HG03432 (cell line): ENCODE measurements at regions not wholly inside any gene's neighbourhood (a gene's known extent, or its start where the extent isn't known, plus 50 kb on each side); places are given as distances from the start of the nearest gene placed in this dataset.

Experiments
- ATAC-seq: cut with Tn5 transposase; IDR thresholded peaks from one replicate; pipeline ENCODE4 v1.9.1; 2021; ENCODE audit warnings: mild to moderate bottlenecking, moderate library complexity; ENCODE audit not compliant: unreplicated experiment

DNA sequence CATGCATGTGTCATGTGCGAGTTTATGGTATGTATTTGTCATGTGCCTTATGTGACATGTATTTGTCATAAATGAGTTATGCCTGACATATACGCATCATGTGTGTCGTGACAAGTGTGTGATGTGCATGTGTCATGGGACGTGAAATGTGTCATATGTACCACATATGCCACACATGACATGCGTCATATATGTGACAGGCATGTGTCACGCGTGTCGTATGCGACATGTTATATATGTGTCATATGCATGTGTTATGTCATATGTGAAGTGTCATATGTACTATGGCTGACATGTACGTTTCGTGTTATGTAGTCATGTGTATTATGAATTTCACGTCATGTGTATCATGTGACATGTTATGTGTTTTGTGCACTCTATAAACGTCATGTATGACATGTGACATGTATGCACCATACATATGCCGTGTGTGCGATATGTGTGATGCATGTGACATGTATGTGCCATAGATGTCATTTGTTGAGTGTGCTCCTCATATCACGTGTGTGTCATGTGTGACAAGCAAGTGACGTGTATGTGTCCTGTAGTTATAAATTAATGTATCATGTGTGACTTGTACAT, 2152.3 kb upstream of the PIK3C3 start:
- ATAC-seq = no peak

DNA sequence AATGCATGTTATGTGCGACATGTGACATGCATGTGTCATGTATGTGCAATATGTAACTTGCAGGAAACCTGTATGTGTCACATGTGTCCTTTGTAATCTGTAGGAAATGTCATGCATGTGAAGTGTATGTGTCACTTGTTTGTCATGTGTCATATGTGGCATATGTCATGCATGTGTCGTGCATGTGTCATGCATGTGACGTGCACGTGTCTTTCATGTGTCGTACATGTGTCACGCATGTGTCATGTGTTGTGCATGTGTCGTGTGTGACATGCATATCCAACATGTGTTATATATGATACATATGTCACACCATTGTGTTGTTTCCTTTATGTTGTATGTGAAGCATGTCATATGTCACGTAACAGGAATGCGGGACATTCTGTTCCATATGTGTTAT, 2153.2 kb upstream of the PIK3C3 start:
- no peak for ATAC-seq

DNA sequence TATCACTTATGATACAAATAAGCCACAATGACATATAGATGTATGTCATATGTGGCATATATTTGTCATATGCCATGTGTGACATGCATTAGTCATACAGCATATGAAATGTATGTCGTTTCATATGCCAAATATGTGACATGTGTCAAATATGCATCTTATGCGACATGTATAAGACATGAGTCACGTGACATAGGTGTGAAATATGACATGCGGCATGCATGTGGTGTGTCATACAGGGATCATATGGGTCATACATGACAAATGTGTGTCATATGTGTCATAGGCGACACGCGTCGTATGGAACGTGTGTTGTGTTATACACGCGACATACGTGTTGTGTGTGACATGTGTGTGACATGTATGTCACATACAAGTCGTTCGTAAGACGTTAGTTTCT, 2154.0 kb upstream of the PIK3C3 start:
- no peak for ATAC-seq

DNA sequence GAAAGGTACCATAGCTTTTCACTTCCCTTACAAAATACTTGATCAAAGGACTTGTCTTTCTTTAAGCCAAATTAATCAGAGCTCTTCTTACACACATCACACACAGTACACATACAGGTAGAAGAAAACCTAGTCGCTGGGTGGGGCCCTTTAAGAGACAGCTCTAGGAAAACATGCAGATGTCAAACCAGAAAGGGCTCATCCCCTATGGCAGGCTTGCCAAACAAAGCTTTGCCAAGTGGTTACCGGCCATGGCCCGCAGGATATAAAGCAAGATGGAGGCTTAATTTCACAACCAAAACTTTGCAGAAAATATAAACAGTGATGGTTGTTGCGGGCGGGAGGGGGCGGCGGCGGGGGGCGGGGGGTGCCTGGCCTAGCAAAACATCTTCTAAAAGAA, 2156.0 kb upstream of the PIK3C3 start:
- no peak for ATAC-seq

DNA sequence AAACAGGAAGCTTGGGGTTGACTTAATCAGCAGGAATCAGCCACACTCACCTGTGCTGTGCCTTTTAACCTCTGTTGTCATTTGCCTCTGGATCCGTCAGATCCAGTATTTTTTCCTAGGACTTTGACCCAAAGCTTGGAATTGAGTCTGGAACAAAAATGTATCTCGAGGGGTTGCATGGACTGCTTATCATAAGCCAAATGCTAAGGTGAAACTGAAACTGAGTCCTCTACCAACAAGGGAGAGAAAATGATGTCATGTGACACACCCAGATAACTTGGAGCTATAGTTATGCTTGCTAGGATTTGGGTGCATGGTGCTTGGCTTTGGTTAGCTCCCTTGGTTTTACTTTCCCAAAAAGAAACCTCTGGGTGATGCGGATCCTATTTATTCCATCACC, 2158.6 kb upstream of the PIK3C3 start:
- no peak for ATAC-seq

DNA sequence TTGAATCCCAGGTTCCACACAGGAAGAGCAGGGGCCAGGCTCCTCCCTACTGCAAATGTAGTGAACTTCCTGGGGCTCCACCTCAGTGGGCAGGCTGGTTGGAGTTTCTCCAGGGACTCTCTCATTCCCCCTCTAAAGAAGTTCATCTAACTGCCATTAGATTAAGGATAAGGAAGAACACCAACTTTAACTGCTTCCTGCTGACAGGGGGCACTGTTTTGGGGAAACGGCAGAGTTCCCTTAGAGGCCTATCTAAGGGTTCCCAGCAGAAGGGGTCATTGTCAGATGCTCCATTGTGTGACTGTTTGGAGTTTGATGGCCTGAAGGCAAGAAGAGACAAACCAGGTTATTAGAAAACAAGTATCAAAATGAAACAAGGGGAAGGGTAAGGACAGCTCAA, 2159.7 kb upstream of the PIK3C3 start:
- ATAC-seq = no peak

DNA sequence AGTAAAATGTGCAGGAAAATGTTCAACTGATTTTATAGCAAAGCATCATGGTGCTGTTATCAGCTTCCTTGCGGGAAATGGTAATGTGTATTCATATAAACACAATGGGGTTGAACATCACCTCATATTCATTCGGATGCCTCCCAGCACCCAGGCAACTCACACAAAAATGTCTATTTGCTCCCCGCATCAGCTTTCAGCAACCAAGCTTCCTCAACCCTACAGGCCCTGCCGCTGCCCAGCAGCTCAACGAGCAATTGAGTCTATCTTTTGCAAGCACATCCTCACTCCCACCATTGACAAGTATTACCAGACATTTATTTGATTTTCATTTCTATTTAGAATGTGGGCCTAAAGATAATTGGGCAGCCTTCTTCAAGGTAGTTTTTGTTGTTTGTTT, 2161.4 kb upstream of the PIK3C3 start:
- ATAC-seq = no peak

DNA sequence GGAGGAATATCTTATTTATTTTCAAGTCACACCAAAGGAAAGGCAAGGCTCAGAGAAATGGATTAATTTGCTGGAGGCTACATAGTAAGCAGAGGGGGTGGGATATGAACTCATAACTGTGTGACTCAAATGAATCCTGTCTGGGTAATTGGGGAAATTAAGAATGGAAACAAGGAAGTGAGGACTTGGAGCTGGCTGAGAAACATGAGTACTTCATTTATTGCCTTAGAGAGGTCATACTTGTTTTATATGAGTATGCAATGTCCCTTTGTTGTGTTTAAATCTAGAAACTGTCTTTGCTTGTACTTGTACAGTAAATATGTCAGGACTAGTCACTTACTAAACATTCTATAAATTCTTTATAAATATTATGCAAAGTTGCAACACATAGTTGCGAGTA, 2166.7 kb upstream of the PIK3C3 start:
- no peak for ATAC-seq

DNA sequence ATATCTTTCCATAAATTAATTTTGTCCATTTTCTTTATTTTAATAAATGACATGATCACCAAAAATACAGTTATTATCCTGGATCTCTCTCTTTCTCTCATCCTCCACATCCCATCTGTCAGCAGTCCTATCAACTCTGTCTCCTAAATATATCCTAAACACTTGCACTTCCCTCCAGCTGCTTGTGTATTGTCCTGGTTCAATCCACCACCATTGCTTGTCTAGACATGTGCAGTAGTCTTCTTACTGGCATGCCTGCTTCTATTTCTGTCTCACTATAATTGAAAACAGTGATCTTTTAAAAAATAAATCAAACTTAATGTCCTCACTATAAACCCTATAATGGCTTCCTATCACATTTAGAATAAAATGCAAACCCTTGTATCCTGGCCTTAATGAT, 2168.6 kb upstream of the PIK3C3 start:
- ATAC-seq = no peak

DNA sequence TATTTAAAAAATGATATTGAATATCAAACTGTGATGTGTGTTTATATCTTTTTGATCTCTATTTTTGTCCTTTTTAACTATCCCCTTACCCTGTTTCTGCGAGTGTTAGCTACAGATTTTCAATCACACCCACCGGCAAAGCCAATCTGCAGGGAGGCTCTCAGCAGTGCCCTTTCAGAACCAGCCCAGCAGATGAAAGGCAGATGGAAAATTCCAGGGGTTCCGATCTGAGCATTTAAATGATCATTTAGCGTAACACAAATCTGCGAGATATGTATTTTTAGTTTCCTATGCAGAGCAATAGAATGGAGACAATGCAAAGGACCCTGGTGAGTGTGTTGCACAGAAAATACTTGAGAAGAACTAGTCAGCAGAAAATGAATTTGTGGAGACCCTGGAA, 2170.5 kb upstream of the PIK3C3 start:
- no peak for ATAC-seq

DNA sequence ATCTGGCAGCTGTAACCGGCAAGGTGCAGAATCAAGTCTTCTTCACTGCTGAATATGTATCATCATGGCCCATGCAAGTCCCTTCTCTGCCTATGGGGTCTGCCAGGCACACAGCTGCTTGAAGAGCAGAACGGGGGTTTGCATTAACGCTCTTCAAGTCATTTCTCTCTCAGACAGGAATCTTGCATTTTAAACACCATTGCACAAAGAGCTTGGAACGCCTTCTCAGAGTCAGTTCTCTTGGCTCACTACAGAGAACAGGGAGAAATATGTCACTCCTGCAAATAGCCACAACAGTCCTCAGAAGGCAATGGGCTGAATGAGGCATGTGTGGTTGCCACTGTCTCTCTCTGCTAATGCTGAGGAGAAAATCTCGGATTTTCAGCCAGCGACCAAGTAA, 2173.5 kb upstream of the PIK3C3 start:
- no peak for ATAC-seq

DNA sequence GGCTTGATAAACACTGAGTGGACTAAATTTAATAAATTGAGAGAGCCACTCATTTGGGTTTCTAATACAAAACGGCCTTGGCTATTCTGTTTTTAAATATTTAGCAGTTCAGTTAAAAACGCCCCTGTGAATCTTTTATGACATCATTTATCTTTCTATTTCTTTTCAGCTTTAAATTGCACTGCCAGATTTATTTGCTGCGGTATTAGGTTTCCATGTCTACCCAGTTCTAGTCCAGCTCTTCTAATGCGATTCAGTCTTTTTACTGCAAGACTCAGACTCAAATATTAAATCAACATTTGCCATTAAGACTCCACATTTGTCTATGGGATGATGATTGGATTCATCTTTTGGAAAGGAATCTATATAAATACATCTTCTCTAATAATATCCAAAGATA, 2174.3 kb upstream of the PIK3C3 start:
- ATAC-seq = no peak

DNA sequence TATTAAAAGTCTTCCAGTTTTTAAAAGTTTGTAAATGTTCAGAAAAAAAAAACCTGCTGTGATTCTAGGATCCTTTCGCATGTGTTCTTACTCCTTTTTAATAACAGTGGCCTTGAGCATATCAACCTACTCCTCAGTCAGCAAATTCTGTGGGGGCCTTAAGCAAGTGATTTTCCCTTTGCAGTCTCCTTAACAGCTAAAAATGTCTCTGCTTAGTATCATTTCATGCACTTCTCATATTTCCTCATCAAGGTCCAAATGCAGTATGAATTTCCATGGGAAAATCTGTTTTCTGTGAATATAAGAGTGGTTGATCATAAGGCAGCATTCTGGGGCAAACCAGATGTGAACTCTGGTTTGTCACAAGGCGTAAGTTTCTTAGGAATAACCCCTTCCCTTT, 2175.1 kb upstream of the PIK3C3 start:
- ATAC-seq = no peak

DNA sequence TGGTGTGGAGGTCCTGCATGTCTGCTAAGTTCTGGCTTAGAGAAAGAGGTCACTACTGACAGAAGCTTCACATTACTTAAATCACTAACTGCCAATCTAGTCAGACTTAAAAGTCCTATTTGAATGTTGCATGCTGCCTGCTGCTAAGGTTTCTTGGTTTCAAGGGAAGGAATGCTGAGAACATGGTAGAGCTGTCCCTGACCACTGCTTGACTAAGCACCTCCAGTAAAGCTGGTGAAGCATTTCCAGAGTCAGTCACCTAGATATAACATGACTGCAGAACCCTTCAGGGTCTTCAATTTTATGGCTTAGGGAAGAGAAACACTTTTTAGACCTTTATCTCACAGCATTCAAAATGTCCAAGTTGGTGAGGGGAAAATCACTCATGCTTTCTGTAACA, 2178.3 kb upstream of the PIK3C3 start:
- no peak for ATAC-seq

DNA sequence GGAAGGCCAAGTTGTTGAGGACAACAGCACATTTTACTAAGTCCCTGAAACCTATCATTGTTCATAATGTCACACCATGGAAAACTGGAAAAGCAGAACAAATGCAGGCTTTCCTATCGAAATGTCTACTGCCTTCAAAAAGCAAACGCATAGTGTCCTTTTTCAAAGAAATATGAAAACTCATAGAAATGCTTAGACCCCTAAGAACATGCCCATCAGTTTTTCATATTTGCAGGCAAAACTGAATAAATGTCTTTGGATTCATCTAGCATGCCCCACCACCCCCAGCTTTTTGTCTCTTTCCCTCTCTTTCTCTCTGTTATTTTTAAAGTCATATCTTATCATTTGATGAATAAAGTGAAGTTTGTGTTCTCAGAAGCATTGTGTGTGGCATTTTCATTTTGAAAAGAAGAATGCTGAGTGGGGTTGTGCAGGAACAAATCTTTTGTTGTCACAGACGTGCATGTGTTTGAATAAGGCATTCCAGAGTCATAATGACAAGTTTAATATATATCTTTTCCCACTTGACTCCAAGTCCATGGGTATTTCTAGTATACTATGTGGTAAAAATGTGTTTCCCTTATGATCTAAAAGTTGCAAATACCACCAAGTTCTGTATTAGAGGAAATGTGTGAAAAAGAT, 2180.0 kb upstream of the PIK3C3 start:
- ATAC-seq = no peak

DNA sequence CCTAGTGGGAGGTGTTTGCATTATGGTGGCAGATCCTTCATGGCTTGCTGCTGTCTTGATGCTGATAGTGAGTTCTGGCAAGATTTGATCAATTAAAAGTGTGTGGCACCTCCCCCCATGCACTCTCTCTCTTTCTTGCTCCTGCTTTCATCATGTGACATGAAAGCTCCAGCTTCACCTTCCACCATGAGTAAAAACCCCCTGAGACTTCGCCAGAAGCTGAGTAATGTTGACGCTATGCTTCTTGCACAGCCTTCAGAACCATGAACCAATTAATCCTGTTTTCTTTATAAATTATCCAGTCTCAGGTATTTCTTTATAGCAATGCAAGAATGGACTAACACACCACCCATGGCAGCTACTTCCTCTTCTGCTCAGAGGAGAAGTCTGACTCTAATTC, 2181.4 kb upstream of the PIK3C3 start:
- ATAC-seq = no peak

DNA sequence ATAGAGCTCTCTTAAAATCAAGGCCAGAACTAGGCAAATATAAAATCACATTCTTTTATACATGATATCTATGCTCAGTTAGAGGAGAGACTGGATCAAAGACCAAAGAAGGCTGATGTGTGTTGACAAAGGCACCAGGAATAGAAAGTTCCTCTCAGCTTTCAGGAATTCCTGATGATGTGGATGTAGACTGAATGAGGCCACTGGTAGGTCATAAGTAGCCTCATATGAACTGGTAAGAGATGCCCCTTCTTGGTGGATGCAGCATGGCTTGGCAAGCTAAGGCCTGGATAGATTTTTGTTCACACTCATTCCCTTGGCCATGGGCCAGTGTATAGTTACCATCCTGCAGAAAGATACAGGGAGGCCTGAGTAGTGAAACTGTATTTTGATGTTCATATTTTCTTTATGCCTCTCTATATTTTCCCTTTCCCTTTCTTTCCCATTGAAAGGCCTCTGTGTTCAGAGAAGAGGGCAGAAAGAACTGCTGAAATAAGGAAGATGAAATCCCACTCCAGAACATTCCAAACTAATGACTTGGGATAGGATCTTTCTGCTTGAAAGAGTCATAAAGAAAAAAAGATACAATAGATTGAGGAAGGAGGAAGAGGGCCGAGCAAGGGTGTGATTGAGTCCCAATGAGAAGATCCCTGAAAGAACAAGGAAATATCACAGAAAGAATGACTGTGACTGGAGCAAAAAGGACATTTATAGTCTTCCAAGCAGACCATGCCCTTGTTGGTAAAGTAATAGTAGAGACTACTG, 2182.7 kb upstream of the PIK3C3 start:
- ATAC-seq = no peak

DNA sequence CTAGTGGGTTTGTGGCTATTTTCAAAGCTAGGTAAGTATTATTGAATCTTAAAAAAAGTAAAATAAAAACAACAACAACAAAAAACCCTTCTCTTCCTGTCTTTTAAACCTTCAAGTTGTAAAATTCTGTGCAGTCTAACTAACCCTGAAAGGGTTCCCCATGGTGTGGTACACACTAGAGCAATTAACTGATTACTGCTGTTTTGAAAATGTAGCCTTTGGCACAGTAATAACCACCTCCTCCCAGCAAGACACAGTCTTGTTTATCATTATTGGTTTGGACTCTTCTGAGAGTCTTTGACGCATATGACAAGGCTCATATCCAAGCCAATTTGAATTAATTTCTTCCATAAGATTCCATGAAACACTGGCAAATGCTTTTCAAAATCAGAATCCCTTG, 2184.6 kb upstream of the PIK3C3 start:
- no peak for ATAC-seq

DNA sequence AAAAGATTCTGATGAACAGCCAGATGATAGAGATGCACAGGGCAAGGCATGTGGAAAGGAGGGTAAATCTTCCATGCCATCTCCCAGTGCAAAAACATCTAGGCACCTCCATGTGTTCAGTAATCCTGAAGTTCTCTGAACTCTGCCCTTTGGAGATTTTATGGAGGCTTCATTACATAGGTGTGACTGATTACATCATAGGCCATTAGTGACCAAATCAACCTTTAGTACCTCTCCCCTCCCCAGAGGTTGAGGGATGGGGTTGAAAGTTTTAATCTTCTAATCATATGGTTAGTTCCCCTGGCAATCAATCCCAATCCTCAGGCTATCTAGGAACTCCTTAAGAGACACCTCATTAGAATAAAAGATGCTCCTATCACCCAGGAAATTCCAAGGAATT, 2190.2 kb upstream of the PIK3C3 start:
- ATAC-seq = no peak

DNA sequence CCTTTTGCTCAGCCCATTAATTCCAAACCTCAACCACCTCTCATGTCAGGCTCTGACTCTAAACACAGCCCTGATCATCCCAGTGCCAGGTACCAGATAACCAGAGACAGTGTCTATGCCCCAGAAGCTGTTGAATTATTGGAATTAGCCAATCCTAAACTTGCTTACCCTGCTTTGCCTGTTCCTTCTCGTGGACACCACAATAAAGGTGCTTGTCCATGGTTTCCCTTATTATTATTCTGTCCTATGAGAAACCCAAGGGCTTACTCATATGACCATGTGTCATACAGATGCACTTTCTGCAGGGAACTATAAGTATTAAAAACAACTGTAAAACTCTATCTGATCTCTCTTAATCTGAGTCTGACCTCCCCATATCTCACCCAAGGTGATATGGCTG, 2193.8 kb upstream of the PIK3C3 start:
- ATAC-seq = no peak

DNA sequence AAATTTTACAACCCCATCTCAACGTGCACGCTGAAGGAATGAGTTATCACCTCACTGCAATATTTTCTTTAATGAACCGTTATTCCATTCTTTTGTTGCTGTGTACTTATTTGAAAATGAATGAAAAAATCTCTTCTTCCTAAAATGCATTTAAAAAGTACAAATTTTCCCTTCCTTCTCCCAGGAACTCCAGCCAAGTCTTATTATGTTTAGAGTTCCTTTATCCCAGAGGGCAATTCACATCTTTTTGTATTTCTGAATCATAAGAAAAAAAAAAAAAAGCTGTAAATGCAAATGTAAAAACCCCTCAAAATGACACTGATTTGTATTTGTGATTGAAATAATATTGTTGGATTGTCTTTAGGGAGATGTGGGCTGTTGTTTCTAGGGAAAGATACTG, 2194.3 kb upstream of the CELF4 start:
- no peak for ATAC-seq

DNA sequence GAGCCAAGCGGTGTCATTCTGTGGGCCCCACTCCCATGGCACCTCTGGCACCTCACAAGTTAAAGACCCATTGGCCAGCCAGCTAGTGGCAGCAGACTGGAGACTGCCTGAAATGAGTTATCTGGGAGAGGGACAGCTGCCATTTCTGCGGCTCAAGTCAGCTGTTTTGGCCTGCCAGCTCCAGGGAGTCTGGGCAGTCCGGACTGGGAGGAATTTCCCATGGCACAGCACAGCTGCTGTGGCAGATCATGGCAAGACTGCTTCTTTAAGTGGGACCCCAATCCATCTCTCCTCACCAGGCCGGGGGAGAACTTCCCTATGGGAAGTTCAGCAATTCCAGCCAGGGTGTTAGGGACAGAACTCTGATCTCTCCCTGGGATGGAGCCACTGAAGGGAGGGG, 2187.6 kb upstream of the CELF4 start:
- ATAC-seq = no peak

DNA sequence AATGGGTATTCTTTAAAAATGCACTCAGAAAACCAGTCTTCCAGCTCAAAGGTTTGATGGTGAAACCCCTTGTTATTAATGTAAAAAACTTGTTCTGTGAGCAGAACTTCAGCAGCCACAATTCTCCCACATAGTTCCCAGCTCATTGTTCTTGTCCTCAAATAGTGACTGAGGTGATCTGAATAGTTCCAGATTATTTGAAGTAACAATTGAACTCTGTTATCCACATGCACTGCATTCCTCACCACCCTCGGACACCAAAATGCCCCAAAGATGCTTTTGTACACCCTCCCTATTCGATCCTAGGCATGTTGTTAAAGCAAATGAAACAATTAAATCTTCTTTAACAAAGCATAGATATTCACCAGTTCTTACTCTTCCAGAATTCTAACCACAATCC, 2186.8 kb upstream of the CELF4 start:
- no peak for ATAC-seq
